PFSK-1 (cell line): ENCODE measurements at regions not wholly inside any gene's neighbourhood (a gene's known extent, or its start where the extent isn't known, plus 50 kb on each side); places are given as distances from the start of the nearest gene placed in this dataset.

Experiments used
- FOXP2 ChIP-seq: optimal IDR thresholded peaks from 2 replicates; pipeline ENCODE3; 2011; ENCODE audit warnings: borderline replicate concordance, control low read depth, inconsistent platforms; ENCODE audit not compliant: insufficient read depth; ENCODE audit errors: extremely low read length, extremely low read depth
- POLR2AphosphoS5 ChIP-seq: IDR thresholded peaks from 2 replicates; pipeline ENCODE4 v1.6.1; 2012; ENCODE audit warnings: low read depth, mild to moderate bottlenecking, control low read depth, low read length, moderate library complexity
- SIN3A ChIP-seq: IDR thresholded peaks from 2 replicates; pipeline ENCODE4 v1.6.1; 2012; ENCODE audit warnings: mild to moderate bottlenecking, low read length, moderate library complexity, borderline replicate concordance; ENCODE audit not compliant: insufficient read depth
- TAF1 ChIP-seq: IDR thresholded peaks from 2 replicates; pipeline ENCODE4 v1.6.1; 2012; ENCODE audit warnings: low read length, control low read depth, borderline replicate concordance; ENCODE audit not compliant: insufficient read depth
- TF ChIP-seq, protein P1 (sequence below), 2 experiments: IDR thresholded peaks; 2 replicates each; pipeline versions ENCODE4 v1.6.1 to v1.8.0; 2011 to 2012; ENCODE audit warnings: low read depth in 2 of 2, low read length in 2 of 2, control low read depth in 1 of 2, inconsistent platforms in 1 of 2, mild to moderate bottlenecking in 1 of 2, moderate library complexity in 1 of 2; ENCODE audit not compliant: insufficient read depth in 1 of 2

DNA sequence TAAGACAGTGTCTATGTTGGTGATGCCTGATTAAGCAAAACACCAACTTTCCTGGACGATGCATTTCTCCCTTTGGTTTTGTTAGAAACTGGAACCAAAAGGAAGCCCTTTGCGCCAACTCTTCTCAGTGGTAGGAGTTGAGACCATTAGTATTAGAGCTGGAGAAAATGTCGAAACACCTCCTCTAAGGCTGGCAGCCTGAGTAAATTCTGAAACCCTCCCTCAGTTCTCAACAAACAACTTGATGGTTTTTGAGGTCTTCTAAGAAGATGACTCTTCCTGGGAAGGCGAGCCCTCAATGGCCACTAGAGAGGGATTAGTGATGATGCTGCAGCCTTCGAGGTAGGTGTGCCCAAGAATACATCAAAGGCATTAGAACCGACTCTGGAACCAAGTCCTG, 78.4 kb upstream of the CCN6 start:
- TF ChIP-seq TAF1 (no peak), POLR2AphosphoS5 (no peak), SIN3A (no peak), FOXP2 (no peak)
- TF ChIP-seq, protein P1, sequence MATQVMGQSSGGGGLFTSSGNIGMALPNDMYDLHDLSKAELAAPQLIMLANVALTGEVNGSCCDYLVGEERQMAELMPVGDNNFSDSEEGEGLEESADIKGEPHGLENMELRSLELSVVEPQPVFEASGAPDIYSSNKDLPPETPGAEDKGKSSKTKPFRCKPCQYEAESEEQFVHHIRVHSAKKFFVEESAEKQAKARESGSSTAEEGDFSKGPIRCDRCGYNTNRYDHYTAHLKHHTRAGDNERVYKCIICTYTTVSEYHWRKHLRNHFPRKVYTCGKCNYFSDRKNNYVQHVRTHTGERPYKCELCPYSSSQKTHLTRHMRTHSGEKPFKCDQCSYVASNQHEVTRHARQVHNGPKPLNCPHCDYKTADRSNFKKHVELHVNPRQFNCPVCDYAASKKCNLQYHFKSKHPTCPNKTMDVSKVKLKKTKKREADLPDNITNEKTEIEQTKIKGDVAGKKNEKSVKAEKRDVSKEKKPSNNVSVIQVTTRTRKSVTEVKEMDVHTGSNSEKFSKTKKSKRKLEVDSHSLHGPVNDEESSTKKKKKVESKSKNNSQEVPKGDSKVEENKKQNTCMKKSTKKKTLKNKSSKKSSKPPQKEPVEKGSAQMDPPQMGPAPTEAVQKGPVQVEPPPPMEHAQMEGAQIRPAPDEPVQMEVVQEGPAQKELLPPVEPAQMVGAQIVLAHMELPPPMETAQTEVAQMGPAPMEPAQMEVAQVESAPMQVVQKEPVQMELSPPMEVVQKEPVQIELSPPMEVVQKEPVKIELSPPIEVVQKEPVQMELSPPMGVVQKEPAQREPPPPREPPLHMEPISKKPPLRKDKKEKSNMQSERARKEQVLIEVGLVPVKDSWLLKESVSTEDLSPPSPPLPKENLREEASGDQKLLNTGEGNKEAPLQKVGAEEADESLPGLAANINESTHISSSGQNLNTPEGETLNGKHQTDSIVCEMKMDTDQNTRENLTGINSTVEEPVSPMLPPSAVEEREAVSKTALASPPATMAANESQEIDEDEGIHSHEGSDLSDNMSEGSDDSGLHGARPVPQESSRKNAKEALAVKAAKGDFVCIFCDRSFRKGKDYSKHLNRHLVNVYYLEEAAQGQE (IDR thresholded peaks at IDR 0.05; ENCODE audit: insufficient read depth in 1 of 2, low read depth in 2 of 2, low read length in 2 of 2) = no peak
